HG03060 (cell line): ENCODE measurements at regions not wholly inside any gene's neighbourhood (a gene's known extent, or its start where the extent isn't known, plus 50 kb on each side); places are given as distances from the start of the nearest gene placed in this dataset.

Source experiments
- ATAC-seq: cut with Tn5 transposase; IDR thresholded peaks from one replicate; pipeline ENCODE4 v1.9.1; 2021; ENCODE audit warnings: low read depth, moderate number of reproducible peaks; ENCODE audit not compliant: unreplicated experiment

- no peak for ATAC-seq
Observed at GRCh38 chrX:6803607-6804006, 268.7 kb upstream of the VCX3A start.

DNA sequence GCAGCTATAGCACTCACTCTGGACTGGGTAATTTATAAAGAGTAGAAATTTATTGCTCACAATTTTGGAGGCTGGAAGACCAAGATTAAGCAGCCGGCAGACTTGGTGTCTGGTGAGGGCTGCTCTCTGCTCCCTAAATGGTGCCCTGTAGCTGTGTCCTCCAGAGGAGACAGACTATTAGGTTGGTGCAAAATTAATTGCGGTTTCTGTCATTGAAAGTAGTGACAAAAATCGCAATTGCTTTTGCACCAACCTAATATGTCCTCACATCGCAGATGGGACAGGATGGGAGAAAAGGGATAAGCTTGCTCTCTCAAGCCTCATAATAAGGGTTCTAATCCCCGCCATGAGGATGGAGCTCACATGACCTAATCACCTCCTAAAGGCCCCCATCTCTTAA, 258.1 kb upstream of the VCX3A start:
- no peak for ATAC-seq

DNA sequence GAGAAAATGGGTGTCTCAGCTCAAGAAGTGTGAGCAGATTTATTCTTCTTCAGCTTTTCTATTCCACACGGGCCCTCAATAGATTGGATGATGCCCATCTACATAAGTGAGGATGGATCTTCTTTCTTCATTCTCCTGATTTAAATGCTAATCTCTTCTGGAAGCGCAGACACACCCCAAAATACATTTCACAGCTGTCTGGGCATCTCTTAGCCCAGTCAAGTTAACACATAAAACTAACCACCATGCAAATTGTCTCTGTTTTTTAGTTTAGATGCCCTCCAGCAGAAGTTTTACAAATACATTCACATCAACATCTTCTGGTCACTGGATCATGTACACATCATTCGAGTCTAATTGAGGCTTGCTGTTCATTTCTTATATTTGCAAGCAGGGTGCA, 249.0 kb upstream of the VCX3A start:
- ATAC-seq, result no peak

DNA sequence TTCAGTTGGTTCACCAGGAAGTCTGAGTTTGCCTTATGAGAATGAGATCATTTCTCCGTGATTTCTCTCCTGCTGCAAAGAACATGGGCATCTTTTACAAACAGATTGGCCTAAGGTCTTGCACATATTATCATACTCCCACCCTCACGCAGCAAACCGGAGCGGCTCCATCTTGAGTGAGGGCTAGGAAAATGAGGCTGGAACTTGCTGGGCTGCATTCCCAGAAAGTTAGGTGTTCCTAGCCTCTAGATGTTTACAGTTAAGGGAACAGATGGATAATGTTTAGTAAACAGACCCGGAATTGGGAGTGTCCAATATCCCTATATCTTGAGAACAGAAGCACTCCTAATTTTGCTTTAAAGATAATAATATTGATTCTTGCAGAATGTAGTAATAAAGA, 247.9 kb upstream of the VCX3A start:
- no peak for ATAC-seq

DNA sequence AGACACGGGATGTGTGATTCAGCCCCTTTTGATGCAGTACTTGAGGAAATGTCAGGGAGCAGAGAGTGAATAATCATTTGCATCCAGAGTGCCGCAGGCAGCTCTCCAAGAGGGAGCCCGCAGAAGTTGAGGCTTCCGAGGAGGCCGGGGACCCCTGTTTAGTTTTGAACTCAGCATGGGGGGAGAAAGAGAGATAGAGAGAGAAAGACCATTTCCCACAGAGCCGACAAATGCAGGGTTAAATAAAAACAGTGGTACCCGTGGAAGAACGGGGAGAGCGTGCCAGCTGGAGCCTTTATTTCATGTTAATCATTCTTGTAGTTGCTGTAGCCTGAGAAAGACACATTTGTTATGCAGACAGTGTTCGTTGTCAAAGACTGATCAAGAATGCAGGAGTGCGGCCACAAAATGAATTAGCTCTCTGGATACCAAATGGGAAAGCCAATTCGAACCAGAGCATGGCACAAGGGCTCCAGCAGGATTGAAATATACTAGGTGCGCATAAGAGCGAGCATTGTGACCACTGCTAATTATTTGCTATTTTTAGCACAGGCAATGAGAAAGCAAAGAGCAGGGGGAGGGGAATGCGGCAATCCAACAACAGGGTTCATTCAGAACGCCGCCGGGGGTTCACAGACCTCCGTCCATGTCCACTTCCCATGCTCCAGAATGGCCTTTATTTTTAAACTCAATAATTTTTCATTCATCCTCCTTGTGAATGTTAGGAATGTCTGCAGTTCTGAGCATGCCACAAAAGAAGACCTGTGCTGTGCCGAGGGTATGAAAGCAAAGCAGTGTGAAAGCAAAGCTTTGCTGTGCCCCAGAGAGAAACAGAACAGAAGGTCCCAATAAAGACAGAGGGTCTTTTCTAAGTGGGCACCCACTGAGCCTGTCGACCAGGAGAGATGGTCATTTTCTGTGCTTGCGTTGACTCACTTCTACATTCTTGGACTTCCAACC, 243.9 kb upstream of the VCX3A start:
- ATAC-seq, result no peak

DNA sequence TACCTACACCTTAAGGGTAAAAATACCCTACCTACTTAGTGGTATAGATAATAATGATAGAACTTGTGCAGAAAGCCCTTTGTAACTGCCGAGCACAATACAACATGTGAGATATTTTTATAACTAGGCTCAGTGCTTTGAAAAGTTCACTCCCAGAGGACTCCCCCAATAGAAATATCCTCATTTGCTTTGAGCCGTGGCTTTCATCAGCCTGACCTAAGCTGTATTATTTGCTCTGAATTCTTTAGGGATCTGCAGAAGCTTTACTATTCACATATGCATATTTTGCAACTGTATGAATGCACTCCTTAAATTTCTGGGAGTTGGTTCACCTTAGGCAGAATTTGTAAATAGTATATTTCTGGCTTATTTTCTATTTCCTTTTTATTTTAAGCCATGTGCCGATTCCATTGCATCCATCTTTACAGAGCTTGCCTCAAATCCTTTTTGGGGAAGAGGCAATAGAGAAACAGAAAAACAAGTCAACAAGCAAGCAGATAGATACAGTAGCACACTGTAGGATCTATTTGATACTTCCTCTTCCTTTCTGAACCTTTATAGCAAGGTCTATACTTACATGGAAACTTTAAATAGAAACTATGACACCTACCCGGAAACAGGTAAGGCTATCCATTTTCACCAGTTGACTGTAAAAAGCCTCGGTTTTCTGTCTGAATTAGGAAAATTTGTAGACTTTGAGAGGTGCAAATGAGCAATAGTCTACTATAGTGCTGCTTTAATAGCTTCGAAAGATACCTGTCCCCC, 242.5 kb upstream of the VCX3A start:
- no peak for ATAC-seq

DNA sequence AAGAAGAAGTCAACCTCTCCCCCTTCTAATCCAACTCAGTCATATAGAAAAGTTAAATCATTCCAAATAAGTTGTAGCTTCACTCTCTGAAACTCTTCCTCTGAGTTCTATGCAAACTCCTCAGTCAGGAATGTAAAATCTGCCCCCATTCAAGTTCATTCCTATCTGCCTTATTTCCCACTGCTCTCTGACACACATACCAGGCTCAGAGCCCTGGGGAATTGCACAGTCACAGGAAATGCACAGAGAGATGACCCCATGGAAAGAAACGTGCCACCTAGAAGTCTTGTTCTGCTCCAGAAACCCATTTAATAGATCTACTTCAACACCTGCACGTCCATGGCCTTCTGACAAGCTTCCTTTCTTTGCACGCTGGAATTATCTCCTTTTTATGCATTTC, 236.0 kb upstream of the VCX3A start:
- no peak for ATAC-seq

GRCh38 chrX:6768881-6769280, 234.0 kb upstream of the VCX3A start:
- no peak for ATAC-seq

DNA sequence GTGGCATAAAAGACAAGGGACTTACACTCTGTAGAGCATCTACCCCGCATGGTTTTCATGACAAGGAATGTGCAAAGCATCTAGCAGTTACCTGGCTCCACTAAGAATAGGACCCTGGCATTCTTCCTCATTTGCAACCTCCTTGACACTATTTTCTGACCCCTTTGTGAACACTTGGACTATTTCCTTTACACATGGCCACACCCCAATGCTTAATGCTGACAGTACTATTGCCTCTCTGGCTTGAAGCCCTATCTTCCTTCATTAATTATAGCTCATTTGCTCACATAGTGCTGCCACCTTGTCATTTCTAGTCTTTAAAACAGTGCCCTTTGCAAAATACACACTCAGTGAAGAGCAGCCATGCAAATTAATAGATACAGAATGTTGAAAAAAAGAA, 226.3 kb upstream of the VCX3A start:
- no peak for ATAC-seq

GRCh38 chrX:6759655-6760375, 224.9 kb upstream of the VCX3A start:
- no peak for ATAC-seq

GRCh38 chrX:6758234-6758633, 223.3 kb upstream of the VCX3A start:
- no peak for ATAC-seq

DNA sequence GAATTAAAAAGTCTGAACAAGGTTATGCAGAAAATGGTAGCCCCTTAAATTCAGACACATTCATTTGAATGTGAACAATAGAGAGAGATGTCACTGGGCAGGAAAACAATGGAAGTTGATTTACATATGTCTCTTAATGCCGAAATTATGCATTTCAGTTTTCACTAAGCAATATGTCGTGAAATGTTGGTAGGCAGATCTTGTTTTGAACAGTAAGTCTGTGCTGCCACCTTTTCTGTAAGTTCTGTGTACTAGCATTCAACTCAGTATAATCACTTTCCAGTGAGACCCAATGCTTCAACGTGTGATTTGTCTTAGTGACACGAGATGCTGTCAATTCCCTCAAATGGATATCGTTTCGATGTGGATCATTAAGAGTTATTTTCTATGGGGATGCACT, 222.7 kb upstream of the VCX3A start:
- ATAC-seq, result no peak

DNA sequence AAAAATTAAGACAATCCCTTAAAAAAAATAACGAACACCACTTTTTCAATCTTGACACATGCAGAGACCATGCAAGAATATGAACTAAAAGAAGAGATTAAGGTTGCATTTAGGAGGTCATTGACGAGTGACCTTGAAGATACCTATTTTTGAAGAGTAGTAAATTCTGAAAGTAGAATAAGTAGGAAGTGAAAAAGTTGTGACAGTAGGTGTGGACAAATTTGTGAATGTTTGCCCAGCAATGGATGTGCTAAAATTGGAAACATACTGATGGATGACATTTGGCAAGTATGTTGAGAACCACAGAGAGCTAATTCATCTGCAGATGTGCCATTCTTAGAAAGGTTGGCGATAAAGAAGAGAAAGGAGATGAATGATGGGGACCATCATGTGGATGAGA, 213.7 kb upstream of the VCX3A start:
- ATAC-seq, result no peak

DNA sequence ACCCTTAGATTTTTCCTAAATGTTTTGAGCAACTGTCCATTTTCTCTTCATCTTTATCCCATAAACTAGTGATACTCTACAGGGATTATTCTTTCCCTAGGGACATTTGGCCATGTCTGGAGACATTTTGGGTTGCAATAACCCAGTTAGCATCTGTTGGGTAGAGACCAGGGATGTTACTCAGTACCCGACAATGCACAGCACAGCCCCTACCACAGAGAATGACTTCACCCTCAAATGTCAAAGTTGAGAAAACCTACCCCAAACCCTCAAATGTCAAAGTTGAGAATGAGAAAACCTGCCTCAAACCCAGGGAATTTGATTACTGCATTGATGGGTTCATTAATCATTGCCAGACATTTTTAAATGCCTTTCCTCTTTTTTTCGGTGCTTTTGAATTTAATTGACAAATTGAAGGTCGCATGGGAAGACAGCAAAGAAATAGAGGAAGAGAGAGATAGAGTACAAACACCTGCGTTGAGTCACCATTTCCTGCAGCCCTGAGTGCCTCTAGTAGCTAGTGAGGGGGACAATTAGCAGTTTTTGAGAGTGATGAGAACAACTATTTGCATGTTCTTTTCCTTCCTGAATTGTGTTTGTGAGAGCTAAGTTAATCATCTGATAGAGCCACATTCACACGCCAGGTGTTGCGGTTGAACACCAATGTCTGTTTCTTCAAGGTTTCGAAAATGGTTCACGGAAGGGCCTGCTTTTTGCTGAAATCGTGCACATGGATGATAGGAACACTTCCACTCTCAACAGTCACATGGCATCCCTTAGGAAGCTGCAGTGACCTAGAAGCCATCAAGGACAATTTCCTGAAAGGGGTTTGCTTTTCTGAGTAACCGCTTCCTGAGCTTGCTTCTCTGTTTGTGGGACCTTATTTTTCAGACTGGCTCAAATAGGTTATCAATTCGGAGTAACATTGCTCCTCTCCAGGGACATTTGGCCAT, 203.9 kb upstream of the VCX3A start:
- ATAC-seq, result peak; percentile 93

- ATAC-seq, result no peak
Observed at GRCh38 chrX:6734844-6735634, 200.1 kb upstream of the VCX3A start.

DNA sequence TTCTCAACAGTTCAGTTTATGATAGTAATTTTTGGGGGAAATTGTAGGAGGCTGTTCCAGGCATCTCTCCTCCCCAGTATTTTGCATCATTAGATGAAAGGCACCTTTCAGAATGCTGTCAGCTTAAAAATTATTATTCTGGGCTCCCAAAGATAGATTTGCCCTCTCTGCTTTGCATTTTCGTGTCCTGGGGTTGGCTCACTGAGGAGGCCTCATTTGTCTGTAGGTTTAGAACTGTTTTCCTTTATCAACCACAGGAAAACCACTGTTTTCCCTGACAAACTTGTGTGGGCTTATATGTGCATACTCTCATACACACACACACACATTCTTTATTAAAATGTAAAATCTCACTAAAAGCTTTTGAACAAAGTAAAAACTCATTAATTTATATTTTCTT, 197.2 kb upstream of the VCX3A start:
- peak; percentile 60 for ATAC-seq

DNA sequence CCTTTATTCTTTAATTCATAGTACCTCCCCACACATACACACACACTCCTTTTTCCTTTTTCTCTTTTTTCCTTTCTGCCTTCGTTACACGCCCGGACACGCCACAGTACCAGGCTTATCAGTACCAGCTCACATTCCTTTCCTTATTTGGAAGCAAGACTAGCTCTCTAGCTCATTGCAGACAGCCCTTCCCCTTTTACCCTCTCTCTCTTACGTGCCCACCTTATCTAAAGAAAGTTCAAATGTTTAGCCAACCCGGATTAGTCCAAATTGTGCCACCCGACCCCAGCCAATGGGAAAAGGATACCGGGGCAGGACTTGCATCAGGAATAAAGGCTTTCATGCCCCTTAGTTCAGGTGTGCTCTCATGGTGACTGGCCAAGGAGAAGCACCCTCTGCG, 194.7 kb upstream of the VCX3A start:
- ATAC-seq, result no peak

DNA sequence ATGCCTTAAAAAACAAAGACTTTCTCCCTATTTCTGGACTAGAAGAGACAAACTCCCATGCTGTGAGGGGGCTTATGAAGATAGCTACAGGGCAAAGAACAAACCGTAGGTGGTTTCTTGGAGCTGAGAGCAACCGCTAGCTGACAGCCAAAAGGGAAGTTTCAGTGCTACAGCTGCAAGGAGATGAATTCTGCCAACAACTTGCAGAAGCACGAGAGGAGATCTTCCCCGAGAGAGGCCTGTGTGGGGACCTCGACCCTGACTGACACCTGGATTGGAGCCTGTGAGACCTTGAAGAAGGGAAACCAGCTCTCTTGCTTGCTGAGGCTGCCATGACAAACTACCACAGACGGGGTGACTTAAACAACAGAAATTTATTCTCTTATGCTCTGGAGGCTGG, 183.8 kb upstream of the VCX3A start:
- no peak for ATAC-seq

DNA sequence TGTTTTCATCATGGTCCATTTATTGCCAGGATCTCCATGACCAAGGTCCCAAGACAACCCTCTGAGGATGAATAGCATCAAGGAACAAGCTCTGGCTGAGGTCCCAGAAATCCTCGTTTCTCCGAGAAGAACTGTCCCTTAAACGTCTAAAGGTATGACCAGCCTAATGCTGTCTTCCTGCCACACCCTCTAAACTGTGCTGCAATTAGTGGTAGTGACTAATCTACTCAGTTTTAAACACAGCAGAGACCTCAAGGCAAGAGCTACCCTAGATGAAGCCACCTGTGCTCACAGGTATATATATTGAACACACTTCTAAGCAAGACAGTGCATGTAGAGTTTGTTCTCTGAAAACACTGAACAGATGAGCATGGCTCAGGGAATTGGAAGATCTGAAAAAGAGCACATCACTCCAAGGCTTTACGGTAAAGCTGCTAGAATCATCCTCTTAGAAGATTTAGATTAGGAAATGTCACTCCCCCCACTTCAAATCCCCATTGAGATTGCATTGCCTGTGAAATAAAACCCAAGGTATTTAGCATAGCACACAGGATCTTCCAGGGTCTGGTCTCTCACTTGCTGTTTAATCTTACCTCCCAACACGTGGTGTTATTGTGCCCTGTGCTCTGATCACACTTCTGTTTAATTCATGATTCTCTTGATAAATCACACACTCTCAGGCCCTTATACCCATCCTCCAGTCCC, 173.9 kb upstream of the VCX3A start:
- ATAC-seq, result no peak
